ENCODE measurements at regions not wholly inside any gene's neighbourhood (a gene's known extent, or its start where the extent isn't known, plus 50 kb on each side); places are given as distances from the start of the nearest gene placed in this dataset.
A peak's percentile ranks its signal among the peaks of the same experiment; 100 is the strongest.

- ATAC-seq: no peak
- POLR2A ChIA-PET: no interaction called here
- no peak overlapping the region for H3K9ac ChIP-seq (ENCODE audit: insufficient read depth, low read depth, low read length)
- 93% methylated on average over 2 of the region's 2 CpGs for WGBS (ENCODE audit: low lambda C conversion rate)
- TF ChIP-seq MED1 (CRISPR knock-in tag; IDR thresholded peaks at IDR 0.05) (no peak), ZBTB3 (CRISPR knock-in tag; IDR thresholded peaks at IDR 0.05; ENCODE audit: borderline replicate concordance, low read depth) (no peak), ZNF331 (CRISPR knock-in tag; IDR thresholded peaks at IDR 0.05) (no peak), BRD4 (CRISPR knock-in tag; IDR thresholded peaks at IDR 0.05) (no peak), YEATS2 (CRISPR knock-in tag; IDR thresholded peaks at IDR 0.05; ENCODE audit: borderline replicate concordance) (no peak), SNRNP70 (IDR thresholded peaks at IDR 0.05; ENCODE audit: low read depth, low read length) (no peak), FOXA1 (IDR thresholded peaks at IDR 0.05) (no peak), FOXA1 (CRISPR knock-in tag; IDR thresholded peaks at IDR 0.05) (no peak), TCF12 (IDR thresholded peaks at IDR 0.05) (no peak), TCF12 (CRISPR knock-in tag; IDR thresholded peaks at IDR 0.05) (no peak), ZNF513 (CRISPR knock-in tag; conservative IDR thresholded peaks at IDR 0.05) (no peak), ZNF598 (CRISPR knock-in tag; IDR thresholded peaks at IDR 0.05; ENCODE audit: borderline replicate concordance) (no peak), HMG20B (CRISPR knock-in tag; conservative IDR thresholded peaks at IDR 0.05) (no peak), KDM5B (CRISPR knock-in tag; IDR thresholded peaks at IDR 0.05; ENCODE audit: borderline replicate concordance) (no peak), SP5 (CRISPR knock-in tag; IDR thresholded peaks at IDR 0.05; ENCODE audit: borderline replicate concordance, low read depth) (no peak), ZNF891 (CRISPR knock-in tag; IDR thresholded peaks at IDR 0.05) (no peak)
- no peaks in the 10 kb centered on the region for H4K20me1 ChIP-seq (ENCODE audit: insufficient read depth, low read length)
- H3K4me1 ChIP-seq (ENCODE audit: insufficient read depth, low read length): no peaks in the 10 kb centered on the region
- peaks cover 2% of the 10 kb centered on the region for H3K79me2 ChIP-seq (ENCODE audit: insufficient read depth, low read length)
- in situ Hi-C loops (cut with HindIII; ENCODE audit: extremely low pct_ligation_motif_present, low pct_unique_long_range_greater_than_20kb) (no loop called here), intact Hi-C loops (cut with micrococcal nuclease; ENCODE audit: unreplicated experiment) (no loop called here)
- no peak overlapping the region for H3K4me3 ChIP-seq (replicated peaks in 1 of 3; ENCODE audit: insufficient read depth in 1 of 3, low read depth in 2 of 3, low read length in 3 of 3)
- no peaks in the 10 kb centered on the region for H3K27me3 ChIP-seq (ENCODE audit: control insufficient read depth in 1 of 2, insufficient read depth in 2 of 2, low read length in 2 of 2)
- DNase-seq (ENCODE audit: low spot score): no peak
- peaks cover 2 to 9% of the 10 kb centered on the region in 2 experiments; a peak in 3 of 5 replicates for H3K36me3 ChIP-seq (replicated peaks in 1 of 2; ENCODE audit: control insufficient read depth in 1 of 2, insufficient read depth in 2 of 2, low read length in 2 of 2)
- peak; percentile 51 for FAIRE-seq
- CTCF ChIA-PET (ENCODE audit: low intra/inter-chr PET ratio, low total read pairs): no interaction called here
- no peak overlapping the region for H2AFZ ChIP-seq (ENCODE audit: low read length)
- no peak overlapping the region for H3K4me2 ChIP-seq (ENCODE audit: low read depth, low read length)
- no TSS peak for BruUV-seq (replicated peaks)
- H3K27ac ChIP-seq (ENCODE audit: extremely low read length, insufficient read depth, low read length): no peak overlapping the region
- H3K9me3 ChIP-seq (ENCODE audit: low read length): no peaks in the 10 kb centered on the region
Measured at GRCh38 chr17:14489986-14490385, 189.1 kb downstream of the HS3ST3B1 start.

All from HepG2 (cell line).